Left hindlimb (tissue), 1 donor: ENCODE measurements at regions not wholly inside any gene's neighbourhood (a gene's known extent, or its start where the extent isn't known, plus 50 kb on each side); places are given as distances from the start of the nearest gene placed in this dataset.

ENCODE experiments used
- DNase-seq: peaks from one replicate; pipeline ENCODE4 v3.0.0-alpha.2; 2018

- DNase-seq: peak; percentile 74
Measured at GRCh38 chr2:176653479-176654443, 384.5 kb downstream of the MTX2 start.

DNA sequence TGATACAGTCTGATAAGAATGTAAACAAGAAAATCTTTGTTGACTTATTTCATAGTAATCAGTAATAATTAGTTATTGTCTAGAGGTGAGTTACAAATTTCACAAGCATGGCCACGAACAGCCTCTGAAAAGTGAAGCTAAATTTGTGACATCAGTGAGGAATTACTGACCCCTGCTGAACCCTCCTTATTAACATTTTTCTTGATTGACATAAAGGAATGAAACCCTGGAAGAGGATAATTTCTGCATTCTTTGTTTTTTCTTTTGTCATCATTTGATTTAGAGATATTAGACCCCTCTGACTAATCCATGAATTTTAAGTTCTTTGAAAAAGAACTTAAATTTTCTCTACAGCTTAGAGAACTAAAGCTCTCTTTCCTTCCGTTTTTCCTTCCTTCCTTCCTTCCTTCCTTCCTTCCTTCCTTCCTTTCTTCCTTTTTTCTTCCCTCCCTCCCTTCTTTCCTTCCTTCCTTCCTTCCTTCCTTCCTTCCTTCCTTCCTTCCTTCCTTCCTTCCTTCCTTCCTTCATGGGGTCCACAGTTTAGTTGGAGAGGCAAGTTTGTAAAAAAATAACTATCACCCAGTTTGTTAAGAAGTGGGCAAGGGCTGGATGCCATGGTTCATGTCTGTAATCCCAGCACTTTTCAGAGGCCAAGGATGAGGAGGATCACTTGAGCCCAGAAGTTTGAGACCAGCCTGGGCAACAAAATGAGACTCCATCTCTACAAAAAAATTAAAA lies 387.0 kb downstream of the MTX2 start:
- DNase-seq: no peak

GRCh38 chr2:176656776-176657140 lies 387.5 kb downstream of the MTX2 start:
- DNase-seq: no peak

DNA sequence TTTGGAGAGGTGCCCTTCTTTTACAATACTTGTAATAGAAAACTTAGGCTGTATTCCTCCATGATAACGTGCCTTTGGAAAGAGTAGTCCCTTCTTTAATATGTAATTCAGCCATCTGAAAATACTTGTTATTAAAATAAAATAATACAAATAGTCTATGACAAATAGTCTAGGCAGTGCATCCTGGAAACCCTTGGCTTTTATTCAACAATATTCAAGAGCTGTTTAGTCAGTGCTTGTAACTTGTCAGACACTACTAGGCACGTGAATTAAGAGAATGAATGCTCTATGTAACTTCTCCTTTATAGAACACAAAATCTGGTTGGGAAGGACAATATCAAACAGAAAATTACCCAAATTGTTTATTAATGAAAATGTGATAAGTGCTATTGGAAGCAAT lies 388.2 kb downstream of the MTX2 start:
- DNase-seq: no peak

DNA sequence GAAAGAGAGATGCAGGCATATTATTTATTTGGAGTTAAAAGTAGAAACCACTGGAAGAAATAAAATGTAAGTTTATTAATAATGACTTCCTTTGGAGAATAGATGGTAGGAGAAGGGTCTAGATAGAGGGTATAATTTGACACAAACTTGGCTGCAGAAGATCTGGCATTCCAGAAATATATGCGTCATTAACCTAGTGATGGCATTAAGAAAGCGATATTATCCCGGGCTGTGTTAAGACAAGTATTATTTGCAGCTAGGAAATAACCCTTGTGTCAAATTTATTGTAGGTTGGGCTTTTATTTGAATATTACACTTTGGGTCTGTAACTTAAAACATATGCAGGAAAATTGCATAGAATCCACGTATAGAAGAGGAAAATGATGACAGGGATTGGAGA lies 389.5 kb downstream of the MTX2 start:
- DNase-seq: no peak

GRCh38 chr2:176662753-176663152 lies 393.5 kb downstream of the MTX2 start:
- no peak for DNase-seq

DNA sequence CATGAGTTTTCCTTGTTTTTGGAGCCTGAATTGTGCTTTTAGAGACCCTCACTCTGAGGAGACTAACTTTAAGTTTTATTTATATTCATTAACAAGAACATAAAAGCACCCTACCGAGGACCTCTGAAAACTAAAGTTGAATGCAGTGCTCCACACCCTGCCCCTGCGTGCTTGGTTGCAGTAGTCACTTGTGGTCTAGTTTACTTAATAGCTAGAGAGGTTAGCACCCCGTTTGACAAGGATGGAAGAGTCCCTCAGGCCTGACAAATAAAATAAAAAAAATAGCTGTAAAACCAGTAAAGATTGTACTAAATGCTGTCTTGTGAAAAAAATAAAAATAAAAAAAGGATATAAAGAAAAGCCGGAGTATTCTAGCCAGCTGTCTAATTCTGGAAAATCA lies 395.2 kb downstream of the MTX2 start:
- DNase-seq: no peak

DNA sequence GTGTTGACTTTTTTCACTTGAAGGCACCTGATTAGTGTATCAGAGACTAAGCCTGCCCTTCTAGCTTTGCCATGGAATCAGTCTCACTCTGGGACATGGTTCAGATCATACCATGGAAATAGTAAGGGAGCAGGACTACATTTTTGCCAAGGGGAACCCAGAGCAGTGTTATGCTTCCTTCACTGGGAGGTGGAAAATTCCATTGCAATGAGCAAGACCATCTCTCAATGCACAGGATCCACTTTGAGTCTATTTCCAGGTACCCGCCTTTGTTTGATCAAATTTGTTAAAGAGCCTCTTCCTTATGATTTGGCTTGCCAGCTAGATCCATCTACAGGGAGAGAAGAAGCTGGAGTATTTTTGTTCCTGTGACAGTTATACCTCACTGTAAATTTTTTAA lies 395.8 kb downstream of the MTX2 start:
- no peak for DNase-seq

DNA sequence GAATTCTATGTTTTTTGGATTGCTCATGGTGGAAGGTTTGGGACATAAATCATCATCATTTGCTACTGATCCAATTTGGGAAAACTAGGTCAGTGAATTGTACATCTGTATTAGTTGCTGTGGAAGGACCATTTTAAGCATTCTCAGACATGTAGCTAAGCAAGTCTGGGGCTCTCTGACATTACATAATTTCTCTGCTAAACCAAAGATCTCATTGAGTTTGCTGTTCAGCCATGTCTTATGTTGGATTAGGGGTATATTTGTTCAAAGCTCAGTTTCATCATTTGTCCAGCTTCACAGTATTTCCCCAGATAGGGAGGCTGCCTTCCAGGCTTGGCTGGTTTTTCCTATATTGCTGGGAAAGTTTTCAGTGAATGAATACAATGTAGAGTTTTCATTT lies 399.7 kb downstream of the MTX2 start:
- no peak for DNase-seq

GRCh38 chr2:176669398-176670174 lies 400.3 kb downstream of the MTX2 start:
- DNase-seq: no peak

- no peak for DNase-seq
Measured at GRCh38 chr2:176675271-176675949, 406.2 kb downstream of the MTX2 start.

GRCh38 chr2:176677746-176678265 lies 408.6 kb downstream of the MTX2 start:
- no peak for DNase-seq

DNA sequence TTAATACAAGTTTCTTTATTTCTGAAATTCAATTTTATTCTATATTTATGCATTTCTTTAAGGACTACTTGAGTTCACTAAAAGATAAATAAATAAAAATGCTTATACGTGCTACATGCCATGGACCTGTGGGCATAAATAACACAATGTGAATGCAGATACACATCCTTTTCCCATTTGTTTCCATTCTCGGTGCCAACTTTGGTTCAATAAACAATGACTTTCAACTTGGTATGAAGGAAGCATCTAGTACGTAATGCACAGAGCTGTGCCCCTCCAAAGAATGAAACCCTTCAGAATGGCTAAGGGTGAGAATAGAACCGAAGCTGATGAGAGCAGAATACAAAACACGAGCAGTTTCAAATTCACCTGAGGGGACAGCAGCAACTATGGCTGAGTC lies 409.3 kb downstream of the MTX2 start:
- DNase-seq: no peak

DNA sequence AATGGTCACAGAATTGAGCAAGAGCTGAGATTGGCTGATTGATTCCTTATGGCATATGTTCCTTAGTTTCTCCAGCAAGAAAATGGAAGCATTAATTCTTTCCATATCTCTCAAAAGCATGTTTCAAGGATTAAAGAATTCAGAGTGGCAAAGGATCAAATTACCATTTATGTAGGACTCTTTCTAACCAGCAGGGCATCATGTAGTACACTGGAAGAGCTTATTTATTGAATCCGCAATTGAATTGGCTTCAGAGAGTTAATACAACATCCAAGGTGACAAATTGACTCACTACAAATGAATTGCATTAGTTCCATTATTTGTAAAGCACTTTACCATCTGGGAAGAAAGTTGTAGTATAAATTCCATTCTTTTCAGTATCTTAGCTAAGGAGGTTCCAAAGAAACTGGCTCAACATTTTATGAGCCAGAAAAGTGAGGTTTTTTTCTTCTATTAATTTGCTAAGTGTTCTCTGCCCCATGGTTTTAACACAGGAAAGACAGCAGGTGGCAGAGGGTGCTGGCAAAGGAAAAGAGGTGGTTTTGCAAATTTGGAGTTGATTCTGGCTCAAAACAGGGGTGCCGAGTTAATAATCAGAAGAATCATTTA lies 409.9 kb downstream of the MTX2 start:
- DNase-seq: no peak

DNA sequence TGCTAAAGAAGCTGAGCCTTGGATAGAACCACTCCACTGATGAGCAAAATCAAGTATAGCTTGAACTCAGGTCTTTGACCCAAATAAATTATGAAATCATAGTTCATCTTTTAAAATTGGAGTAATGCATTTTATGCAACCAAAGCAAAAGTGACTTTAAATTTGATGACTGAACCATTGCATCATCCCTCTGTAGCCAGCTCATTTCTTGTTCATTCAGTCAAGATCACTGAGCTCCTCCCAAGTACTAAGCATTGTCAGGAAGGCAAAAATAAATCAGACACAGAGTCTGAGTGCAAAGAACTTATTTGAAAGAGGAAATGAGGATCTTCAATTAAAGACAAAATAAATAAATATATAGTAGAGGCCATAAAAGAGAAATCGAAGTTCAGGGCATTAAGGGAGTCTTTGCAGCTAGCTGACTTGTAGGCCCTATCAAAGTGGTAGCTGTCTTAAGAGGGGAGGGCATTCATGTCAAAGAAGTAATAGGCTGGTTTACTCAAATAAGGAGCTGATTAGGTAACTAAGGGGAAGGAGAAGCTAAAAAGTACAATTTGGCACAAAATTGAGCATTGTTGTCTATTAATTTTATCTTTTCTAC lies 411.8 kb downstream of the MTX2 start:
- DNase-seq: no peak

GRCh38 chr2:176681584-176682115 lies 412.4 kb downstream of the MTX2 start:
- no peak for DNase-seq

- no peak for DNase-seq
Measured at GRCh38 chr2:176682278-176682677, 413.0 kb downstream of the MTX2 start.

DNA sequence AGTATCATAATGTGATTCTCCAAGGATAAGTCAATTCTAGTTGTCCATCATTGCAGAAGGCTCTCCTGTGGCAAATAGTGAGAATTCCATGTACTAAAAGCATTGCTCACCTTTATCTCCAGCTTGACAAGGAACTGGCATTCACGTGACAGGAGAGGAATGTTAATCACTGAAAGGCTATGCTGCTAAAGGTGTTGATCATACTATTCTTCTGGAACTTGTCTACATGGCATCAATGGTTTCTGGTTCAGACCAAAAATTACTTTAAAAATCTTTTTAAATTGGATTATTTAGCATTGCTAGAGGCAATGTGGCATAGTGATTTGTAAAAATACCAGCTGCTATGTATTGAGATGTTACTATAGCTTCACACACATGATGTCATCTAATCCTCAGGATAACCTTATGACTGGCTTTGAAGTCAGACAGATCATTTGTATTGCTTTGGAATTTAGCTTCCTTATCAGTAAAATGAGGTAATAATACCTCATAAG lies 414.4 kb downstream of the MTX2 start:
- no peak for DNase-seq

GRCh38 chr2:176685908-176686307 lies 416.7 kb downstream of the MTX2 start:
- DNase-seq: no peak

DNA sequence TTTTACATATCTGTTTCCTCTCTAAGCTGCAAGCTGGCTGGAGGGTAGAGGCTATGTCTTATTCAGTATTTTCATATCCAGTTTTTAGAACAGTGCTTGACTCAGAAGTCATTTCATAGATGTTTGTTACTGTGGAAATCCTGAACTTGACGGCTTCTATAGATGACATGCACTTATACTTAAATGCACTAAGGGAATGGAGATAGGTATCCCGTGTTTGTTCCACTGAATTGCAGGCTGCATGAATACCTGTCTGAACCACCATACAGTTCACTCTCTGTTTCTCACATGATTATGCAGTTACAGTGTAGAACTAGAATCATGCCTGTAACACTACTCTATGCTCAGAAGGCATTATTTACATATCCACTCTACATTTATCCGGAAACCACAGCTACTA lies 417.1 kb downstream of the MTX2 start:
- DNase-seq: no peak

DNA sequence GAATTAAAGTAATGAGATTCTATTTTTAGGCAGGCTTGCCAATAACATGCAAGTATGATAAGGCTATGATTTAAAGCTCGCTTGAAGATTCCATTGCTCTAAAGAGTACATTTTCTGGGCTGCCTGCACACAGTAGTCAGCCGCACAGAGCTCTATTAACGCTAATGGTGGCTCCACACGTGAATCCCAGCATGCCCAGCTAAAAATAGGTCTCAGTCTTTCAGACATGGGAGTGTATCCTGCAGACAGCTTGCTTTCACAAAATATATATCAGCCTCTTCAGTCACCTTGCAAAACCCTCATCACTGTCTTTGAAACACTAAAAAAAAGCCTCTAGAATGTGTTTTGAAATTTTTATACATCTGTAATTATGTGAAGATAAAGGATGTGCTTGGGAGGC lies 418.1 kb downstream of the MTX2 start:
- no peak for DNase-seq
